ENCODE measurements at regions not wholly inside any gene's neighbourhood (a gene's known extent, or its start where the extent isn't known, plus 50 kb on each side); places are given as distances from the start of the nearest gene placed in this dataset.

DNA sequence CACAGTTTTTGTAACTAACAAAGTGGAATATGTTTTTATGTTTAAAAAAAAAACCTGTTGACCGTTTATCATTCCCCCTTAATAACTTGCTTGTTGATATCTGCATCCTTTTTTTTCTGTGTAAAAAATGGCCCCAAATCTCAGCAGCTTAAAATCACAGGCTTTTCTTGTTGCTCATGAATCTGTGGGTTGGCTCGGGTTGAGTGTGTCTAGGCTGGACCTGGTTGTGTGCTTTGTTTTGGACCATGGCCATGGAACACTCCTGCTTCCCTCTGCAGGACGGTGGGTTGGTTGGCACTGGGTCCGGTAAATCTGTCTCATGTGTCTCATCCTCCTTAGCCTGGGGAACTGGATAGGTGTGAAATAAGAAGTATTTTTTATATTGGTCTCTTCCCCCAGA, 139.0 kb upstream of the LINC00305 start (continued):
- TF ChIP-seq ZFP36 (IDR thresholded peaks at IDR 0.05; ENCODE audit: borderline replicate concordance, partially characterized antibody) (no peak), HOXB13 (CRISPR knock-in tag; IDR thresholded peaks at IDR 0.05; ENCODE audit: low read depth) (no peak), MYC (IDR thresholded peaks at IDR 0.05; ENCODE audit: borderline replicate concordance, low read length) (no peak)

DNA sequence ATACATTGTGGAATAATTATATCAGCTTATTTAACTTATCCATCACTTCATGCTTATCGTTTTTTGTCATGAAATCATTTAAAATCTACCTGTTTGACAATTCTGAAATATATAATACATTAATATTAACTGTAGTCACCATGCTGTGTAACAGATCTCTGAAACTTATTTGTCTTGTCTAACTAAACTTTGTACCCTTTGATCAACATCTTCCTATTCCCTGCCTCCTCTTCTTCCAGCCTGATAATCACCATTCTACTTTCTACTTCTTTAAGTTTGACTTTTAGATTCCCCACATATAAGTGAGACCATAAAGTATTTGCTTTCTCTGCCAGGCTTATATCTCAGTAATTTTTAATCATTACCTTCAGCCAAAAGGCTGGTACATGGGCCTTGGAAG, 134.2 kb upstream of the LINC00305 start:
- no peak for DNase-seq (ENCODE audit: low read depth in 1 of 2, low spot score in 1 of 2)
- TF ChIP-seq ZSCAN20 (CRISPR knock-in tag; IDR thresholded peaks at IDR 0.05) (no peak), EP300 (IDR thresholded peaks at IDR 0.05) (no peak), HOXB13 (CRISPR knock-in tag; IDR thresholded peaks at IDR 0.05; ENCODE audit: low read depth) (no peak), ZC3H11A (IDR thresholded peaks at IDR 0.05) (no peak), POLR2A (IDR thresholded peaks at IDR 0.05; ENCODE audit: low read length) (no peak), SREBF2 (IDR thresholded peaks at IDR 0.05) (no peak), CBX2 (IDR thresholded peaks at IDR 0.05; ENCODE audit: borderline replicate concordance, low read depth) (no peak), FOXS1 (CRISPR knock-in tag; IDR thresholded peaks at IDR 0.05) (no peak)
- Histone ChIP-seq H3K27ac (no peak overlapping the region), H3K4me3 (no peak overlapping the region), H3K4me1 (no peaks in the 10 kb centered on the region), H3K4me2 (no peak overlapping the region), H3K9me3 (no peaks in the 10 kb centered on the region)
- ChIA-PET POLR2A (no interaction called here), CTCF (no interaction called here)
- FAIRE-seq, result no peak
- 3% methylated on average over 1 of the region's 1 CpG for WGBS (ENCODE audit: missing lambda C conversion rate)
- no peak for ATAC-seq

GRCh38 chr18:64278026-64278425, 129.1 kb upstream of the LINC00305 start:
- FAIRE-seq, result no peak
- H3K4me3 ChIP-seq, result no peak overlapping the region
- CTCF ChIA-PET, result no interaction called here
- no peak overlapping the region for H3K4me2 ChIP-seq
- no peak for DNase-seq (ENCODE audit: low read depth in 1 of 2, low spot score in 1 of 2)
- no peak for ATAC-seq
- H3K4me1 ChIP-seq, result no peaks in the 10 kb centered on the region
- no peaks in the 10 kb centered on the region for H3K9me3 ChIP-seq
- POLR2A ChIA-PET, result no interaction called here
- WGBS (ENCODE audit: missing lambda C conversion rate), result 38% methylated on average over 5 of the region's 5 CpGs
- H3K27ac ChIP-seq, result no peak overlapping the region
- TF ChIP-seq, protein P1, sequence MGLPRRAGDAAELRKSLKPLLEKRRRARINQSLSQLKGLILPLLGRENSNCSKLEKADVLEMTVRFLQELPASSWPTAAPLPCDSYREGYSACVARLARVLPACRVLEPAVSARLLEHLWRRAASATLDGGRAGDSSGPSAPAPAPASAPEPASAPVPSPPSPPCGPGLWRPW (IDR thresholded peaks at IDR 0.05), result no peak
- TF ChIP-seq FOSB (CRISPR knock-in tag; IDR thresholded peaks at IDR 0.05), result no peak
- no peak for TF ChIP-seq EHF (CRISPR knock-in tag; IDR thresholded peaks at IDR 0.05)
- TF ChIP-seq, protein P2, sequence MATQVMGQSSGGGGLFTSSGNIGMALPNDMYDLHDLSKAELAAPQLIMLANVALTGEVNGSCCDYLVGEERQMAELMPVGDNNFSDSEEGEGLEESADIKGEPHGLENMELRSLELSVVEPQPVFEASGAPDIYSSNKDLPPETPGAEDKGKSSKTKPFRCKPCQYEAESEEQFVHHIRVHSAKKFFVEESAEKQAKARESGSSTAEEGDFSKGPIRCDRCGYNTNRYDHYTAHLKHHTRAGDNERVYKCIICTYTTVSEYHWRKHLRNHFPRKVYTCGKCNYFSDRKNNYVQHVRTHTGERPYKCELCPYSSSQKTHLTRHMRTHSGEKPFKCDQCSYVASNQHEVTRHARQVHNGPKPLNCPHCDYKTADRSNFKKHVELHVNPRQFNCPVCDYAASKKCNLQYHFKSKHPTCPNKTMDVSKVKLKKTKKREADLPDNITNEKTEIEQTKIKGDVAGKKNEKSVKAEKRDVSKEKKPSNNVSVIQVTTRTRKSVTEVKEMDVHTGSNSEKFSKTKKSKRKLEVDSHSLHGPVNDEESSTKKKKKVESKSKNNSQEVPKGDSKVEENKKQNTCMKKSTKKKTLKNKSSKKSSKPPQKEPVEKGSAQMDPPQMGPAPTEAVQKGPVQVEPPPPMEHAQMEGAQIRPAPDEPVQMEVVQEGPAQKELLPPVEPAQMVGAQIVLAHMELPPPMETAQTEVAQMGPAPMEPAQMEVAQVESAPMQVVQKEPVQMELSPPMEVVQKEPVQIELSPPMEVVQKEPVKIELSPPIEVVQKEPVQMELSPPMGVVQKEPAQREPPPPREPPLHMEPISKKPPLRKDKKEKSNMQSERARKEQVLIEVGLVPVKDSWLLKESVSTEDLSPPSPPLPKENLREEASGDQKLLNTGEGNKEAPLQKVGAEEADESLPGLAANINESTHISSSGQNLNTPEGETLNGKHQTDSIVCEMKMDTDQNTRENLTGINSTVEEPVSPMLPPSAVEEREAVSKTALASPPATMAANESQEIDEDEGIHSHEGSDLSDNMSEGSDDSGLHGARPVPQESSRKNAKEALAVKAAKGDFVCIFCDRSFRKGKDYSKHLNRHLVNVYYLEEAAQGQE (IDR thresholded peaks at IDR 0.05), result no peak
- no peak for TF ChIP-seq CBX8 (IDR thresholded peaks at IDR 0.05)
- TF ChIP-seq HOXB5 (CRISPR knock-in tag; IDR thresholded peaks at IDR 0.05), result no peak
- TF ChIP-seq, protein P3, sequence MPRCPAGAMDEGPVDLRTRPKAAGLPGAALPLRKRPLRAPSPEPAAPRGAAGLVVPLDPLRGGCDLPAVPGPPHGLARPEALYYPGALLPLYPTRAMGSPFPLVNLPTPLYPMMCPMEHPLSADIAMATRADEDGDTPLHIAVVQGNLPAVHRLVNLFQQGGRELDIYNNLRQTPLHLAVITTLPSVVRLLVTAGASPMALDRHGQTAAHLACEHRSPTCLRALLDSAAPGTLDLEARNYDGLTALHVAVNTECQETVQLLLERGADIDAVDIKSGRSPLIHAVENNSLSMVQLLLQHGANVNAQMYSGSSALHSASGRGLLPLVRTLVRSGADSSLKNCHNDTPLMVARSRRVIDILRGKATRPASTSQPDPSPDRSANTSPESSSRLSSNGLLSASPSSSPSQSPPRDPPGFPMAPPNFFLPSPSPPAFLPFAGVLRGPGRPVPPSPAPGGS (IDR thresholded peaks at IDR 0.05), result no peak

GRCh38 chr18:64276311-64277090, 127.6 kb upstream of the LINC00305 start:
- TF ChIP-seq CEBPB (IDR thresholded peaks at IDR 0.05) (no peak), CBX8 (IDR thresholded peaks at IDR 0.05) (no peak), BHLHE40 (IDR thresholded peaks at IDR 0.05; ENCODE audit: low read depth, low read length) (no peak), MAFK (IDR thresholded peaks at IDR 0.05; ENCODE audit: partially characterized antibody) (no peak), NPAS2 (CRISPR knock-in tag; IDR thresholded peaks at IDR 0.05; ENCODE audit: borderline replicate concordance) (no peak), RARB (CRISPR knock-in tag; IDR thresholded peaks at IDR 0.05) (no peak)
- TF ChIP-seq, protein P3 (IDR thresholded peaks at IDR 0.05), result no peak

More at GRCh38 chr18:64276311-64277090, 127.6 kb upstream of the LINC00305 start:
- no peak for DNase-seq (ENCODE audit: low read depth in 1 of 2, low spot score in 1 of 2)
- ChIA-PET CTCF (interaction anchor here (0.6 kb wide), 1 partner anchor 11 kb away, joined by 4 read pairs; no protein-coding TSS in a partner anchor), POLR2A (no interaction called here)
- no peaks in the 10 kb centered on the region for H3K9me3 ChIP-seq
- 12% methylated on average over 5 of the region's 5 CpGs for WGBS (ENCODE audit: missing lambda C conversion rate)
- no peak overlapping the region for H3K27ac ChIP-seq
- no peak for FAIRE-seq
- no peaks in the 10 kb centered on the region for H3K4me1 ChIP-seq
- no peak overlapping the region for H3K4me3 ChIP-seq
- ATAC-seq, result no peak
- no peak overlapping the region for H3K4me2 ChIP-seq
